GM12874 (cell line): ENCODE measurements at regions not wholly inside any gene's neighbourhood (a gene's known extent, or its start where the extent isn't known, plus 50 kb on each side); places are given as distances from the start of the nearest gene placed in this dataset.

Source experiments
- CTCF ChIP-seq: IDR thresholded peaks from 2 replicates; pipeline ENCODE4 v1.5.1; 2011; ENCODE audit warnings: low read depth, mild to moderate bottlenecking, control low read depth, low read length, moderate library complexity; ENCODE audit not compliant: insufficient read depth

GRCh38 chr3:27615555-27615954 is 106.6 kb downstream of the EOMES start:
- no peak for TF ChIP-seq CTCF

DNA sequence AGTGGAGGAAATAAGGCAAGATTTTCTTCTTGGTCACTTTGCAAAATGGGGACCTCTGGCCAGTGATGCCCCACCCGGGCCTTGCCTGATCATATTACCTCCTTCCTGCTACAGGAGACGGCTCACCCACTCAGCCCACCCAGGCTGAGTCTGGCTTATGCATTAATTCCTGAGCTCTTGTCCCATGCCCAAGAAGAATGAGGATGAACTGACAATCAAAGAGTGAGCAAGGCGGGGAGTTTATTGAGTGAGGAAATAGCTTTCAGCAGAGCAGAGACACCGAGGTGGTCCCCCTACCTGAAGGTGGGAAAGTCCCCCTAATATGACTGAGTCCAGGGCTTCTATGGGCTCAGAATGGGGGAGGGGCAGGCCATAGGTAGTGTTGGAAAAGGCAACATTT is 107.5 kb downstream of the EOMES start:
- TF ChIP-seq CTCF: no peak

DNA sequence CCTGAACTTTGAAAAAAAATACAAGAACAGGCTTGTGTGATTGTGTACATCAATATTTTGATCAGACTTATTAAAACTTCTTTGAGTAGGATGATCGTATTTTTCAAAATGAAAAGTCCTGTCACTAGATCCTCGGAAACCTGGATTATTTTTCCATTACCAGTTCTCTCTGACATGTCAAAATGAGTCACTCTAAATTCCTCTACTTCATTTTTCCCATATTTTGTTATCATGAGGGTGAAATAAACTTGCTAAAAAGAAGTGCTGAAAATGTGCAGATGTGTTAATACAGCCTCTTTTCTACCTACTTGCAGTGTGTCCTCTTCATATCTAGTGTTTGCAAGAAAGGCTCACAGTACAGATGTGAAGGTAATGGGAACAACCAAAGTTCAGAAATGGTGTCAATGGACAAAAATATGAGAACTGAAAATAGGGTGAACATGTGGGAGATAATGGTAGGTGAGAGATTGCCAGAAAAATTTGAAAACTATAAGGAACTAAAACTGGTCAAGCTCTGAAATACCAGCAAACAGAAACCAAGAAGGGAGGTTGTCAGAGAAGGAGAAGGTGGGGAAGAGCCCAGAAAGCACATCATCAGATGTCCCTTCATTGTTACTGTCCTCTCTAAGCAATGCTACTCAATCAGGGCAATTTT is 108.2 kb downstream of the EOMES start:
- no peak for TF ChIP-seq CTCF

DNA sequence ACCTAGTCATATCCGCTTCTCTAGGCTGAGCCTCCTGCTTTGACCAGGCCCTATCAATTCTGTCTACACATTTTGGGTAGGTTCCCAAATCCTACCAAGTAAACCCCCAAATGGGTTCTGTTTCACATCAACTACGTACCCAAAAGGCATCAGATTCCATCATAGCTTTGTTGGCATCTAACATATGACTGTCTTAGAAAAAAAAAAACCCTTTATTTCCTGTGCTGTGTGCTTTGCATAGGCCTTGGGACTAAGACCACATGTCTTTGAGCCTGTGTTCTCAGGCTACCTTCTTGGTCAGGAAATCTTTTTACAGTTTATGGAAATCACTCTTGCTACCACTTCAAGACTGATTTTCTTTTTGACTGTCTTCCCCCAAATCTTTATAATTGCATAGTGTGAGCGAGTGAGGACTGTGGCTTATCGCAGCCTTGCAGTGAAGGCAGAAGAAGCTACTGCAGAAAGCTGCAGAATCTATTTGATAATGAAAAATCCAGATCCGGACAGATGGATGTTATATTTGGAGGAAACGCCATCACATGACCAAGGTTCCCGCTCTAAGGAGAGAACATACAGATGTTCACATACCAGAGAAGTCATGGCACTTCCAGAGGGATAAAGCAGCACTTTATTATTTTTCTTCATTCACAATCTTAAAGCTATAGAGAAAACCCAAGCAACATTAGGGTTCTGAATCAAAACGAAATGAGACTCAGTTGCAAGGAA is 111.2 kb downstream of the EOMES start:
- no peak for TF ChIP-seq CTCF

- no peak for TF ChIP-seq CTCF
Measured at GRCh38 chr3:27607370-27607769, 114.8 kb downstream of the EOMES start.

- TF ChIP-seq CTCF: no peak
Measured at GRCh38 chr3:27606537-27606936, 115.6 kb downstream of the EOMES start.

DNA sequence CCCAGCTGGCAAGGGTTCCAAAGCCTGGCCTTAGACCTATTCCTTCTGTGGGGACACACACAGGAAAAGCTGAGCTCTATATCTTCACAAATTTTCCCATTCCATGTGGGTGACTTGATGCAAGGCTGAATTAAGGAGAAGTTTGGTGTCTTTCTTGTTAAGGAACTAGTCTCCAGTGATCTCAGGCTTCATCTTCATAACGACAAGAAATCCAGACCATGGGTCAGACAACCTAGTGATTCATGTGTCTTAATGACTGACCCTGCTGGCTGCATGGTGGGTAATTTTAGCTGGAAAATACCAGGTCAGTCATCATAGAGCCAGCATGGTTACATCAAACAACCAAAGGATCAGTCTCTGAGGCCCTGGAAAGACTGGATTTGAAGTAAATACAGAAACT is 112.7 kb upstream of the SLC4A7 start:
- TF ChIP-seq CTCF: no peak
